ENCODE measurements at regions not wholly inside any gene's neighbourhood (a gene's known extent, or its start where the extent isn't known, plus 50 kb on each side); places are given as distances from the start of the nearest gene placed in this dataset.
"Not testable (repeated sequence)": the region's sequence is repeated elsewhere in the genome, so short reads cannot be mapped to it uniquely, and the experiment has no call there.

- ATAC-seq = no peak
- intact Hi-C loops (cut with DNase I) = no loop called here
- no peak for DNase-seq (ENCODE audit: missing footprints)
Measured at GRCh38 chr5:115469904-115470516, 74.6 kb downstream of the FEM1C start.

DNA sequence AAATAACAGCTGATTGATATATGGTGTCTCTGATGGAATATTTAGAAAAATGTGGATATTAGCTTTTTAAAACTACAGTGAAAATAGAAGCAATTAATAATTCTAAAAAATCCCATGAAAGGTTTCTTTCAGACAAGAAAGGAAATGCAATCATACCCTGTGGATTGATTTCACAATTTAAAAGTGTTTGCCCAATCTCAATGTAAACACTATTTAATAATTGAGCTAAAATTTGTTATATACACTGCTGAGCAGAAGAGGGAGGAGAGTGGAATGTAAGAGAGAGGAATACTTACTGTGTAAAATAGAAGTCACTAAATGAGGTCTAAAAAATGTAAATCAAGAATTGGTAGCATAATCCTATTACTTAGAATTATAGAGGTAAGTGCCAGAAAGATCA is 76.9 kb downstream of the FEM1C start:
- ATAC-seq (no peak), DNase-seq (ENCODE audit: missing footprints) (no peak)
- intact Hi-C loops (cut with DNase I) = no loop called here

DNA sequence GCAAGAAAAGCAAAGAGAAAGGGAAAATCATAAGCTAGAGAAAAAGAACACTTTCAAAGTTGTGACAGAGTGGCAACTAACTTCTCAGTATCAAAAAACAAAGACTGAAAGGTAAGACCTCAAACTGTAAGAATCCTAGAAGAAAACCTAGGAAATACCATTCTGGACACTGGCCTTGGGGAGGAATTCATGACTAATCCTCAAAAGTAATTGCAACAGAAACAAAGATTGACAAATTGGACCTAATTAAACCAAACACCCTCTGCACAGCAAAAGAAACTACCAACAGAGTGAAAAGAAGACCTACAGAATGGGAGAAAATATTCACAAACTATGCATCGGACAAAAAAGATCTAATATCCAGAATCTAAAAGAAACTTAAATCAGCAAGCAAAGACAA is 79.1 kb downstream of the FEM1C start:
- intact Hi-C loops (cut with DNase I) = no loop called here
- ATAC-seq (no peak), DNase-seq (ENCODE audit: missing footprints) (no peak)

DNA sequence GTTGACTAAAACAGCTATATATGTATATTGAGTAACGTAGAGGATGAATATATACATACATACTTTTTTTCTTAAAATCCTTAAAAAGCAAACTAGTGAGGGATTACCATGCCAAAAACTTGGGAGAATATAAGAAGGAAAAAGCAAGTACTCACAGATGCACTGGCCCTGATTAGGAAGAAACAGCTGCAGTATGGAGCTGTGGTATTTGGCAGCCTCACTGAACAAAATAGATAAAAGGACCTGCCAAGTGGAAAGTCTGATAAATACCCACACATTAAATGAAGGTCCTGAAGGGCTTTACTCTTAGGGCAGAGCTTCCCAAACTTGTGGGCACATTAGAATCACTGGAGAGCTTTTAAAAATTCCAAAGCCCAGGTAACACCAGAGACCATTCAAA is 80.6 kb downstream of the FEM1C start:
- DNase-seq (ENCODE audit: missing footprints) (no peak), ATAC-seq (no peak)
- intact Hi-C loops (cut with DNase I) = no loop called here

- ATAC-seq (no peak), DNase-seq (ENCODE audit: missing footprints) (no peak)
- intact Hi-C loops (cut with DNase I) = loop anchor here (2.0 kb wide), 2 partner anchors 83 to 85 kb away; partner anchors contain the start of gene FEM1C
Measured at GRCh38 chr5:115461506-115462290, 82.9 kb downstream of the FEM1C start.

DNA sequence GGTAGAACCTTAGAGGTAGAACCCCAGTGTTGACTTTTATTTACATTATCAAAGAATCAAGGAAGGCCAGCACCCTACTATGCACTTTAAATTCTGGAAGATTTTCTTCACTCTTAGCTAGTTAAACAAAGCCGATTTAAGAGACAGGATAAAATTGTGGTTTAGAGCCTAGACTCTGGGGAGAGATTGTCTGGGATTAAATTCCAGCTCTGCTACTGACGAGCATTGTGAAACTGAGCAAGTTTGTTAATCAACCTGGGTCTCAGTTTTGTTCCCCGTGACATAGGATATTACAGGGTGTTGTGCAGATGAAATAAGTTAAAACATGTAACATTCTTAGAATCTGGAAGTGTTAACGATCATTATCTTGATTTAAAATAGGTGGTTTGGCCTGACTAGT is 83.5 kb downstream of the FEM1C start:
- ATAC-seq = no peak
- intact Hi-C loops (cut with DNase I) = loop anchor here (2.0 kb wide), 2 partner anchors 84 kb away; partner anchors contain the start of gene FEM1C
- no peak for DNase-seq (ENCODE audit: missing footprints)

- intact Hi-C loops (cut with DNase I) = loop anchor here (1.0 to 2.0 kb wide), 3 partner anchors 37 to 84 kb away; partner anchors contain the start of gene FEM1C
- peak; percentile 90 for ATAC-seq
- DNase-seq (ENCODE audit: missing footprints) = peak; percentile 85
Measured at GRCh38 chr5:115460472-115460871, 84.1 kb downstream of the FEM1C start.

GRCh38 chr5:115459855-115460341 is 84.7 kb downstream of the FEM1C start:
- peak; percentile 43 for ATAC-seq
- DNase-seq (ENCODE audit: missing footprints) = no peak
- intact Hi-C loops (cut with DNase I) = loop anchor here (1.0 to 2.0 kb wide), 3 partner anchors 37 to 85 kb away; partner anchors contain the start of gene FEM1C

- DNase-seq (ENCODE audit: missing footprints) (no peak), ATAC-seq (no peak)
- intact Hi-C loops (cut with DNase I) = no loop called here
Measured at GRCh38 chr5:115458416-115458815, 86.2 kb downstream of the FEM1C start.

- DNase-seq (ENCODE audit: missing footprints) (no peak), ATAC-seq (peak; percentile 35)
- intact Hi-C loops (cut with DNase I) = no loop called here
Measured at GRCh38 chr5:115458003-115458409, 86.6 kb downstream of the FEM1C start.

DNA sequence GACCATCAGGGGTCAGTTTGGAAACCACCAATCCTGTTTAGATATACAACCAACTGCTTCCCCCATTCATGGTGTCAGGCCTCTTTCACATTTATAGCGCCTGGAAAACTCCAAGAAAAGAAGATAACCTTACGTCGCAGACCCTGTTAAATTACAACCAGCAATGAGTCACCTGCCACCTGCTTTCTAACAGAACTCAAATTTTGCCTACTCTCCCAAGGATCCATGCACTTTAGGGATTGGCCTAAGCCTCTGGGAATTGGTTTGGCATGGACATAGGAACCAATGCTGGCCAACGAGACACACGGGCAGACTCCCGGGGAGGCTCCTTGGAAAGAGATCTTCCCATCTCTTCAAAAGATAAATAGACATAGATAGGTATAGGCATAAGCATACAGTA is 87.0 kb downstream of the FEM1C start:
- intact Hi-C loops (cut with DNase I) = no loop called here
- DNase-seq (ENCODE audit: missing footprints) = no peak

DNA sequence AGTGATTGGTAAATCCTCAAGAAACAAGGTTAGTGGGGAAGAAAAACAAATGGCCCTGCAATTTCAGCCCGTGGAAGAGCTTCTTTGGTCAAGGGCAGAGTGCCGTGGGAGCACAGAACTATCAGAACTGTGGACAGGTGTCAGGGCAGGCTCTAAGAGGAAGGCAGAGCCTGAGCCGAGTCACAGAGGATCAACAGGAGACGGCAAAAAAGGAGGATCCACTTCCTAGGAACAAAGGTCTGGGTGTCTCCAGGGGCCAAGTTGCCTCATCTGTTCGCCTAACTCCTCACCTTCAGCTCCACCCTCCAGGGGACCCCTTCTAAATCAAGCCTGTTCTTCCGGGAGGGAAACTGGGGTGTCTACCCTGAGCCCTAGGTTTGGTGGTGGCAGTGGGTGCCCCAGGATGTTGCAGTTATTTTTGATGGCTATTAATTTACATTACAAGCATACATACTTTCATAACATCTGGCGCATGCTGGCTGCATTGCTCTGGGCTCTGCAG is 88.0 kb downstream of the FEM1C start:
- intact Hi-C loops (cut with DNase I) = no loop called here
- ATAC-seq (no peak), DNase-seq (ENCODE audit: missing footprints) (no peak)

More for the DNA sequence above, 87.0 kb downstream of the FEM1C start:
- no peak for ATAC-seq

- intact Hi-C loops (cut with DNase I) = no loop called here
- no peak for ATAC-seq
- DNase-seq (ENCODE audit: missing footprints) = no peak
Measured at GRCh38 chr5:115456056-115456455, 88.5 kb downstream of the FEM1C start.

DNA sequence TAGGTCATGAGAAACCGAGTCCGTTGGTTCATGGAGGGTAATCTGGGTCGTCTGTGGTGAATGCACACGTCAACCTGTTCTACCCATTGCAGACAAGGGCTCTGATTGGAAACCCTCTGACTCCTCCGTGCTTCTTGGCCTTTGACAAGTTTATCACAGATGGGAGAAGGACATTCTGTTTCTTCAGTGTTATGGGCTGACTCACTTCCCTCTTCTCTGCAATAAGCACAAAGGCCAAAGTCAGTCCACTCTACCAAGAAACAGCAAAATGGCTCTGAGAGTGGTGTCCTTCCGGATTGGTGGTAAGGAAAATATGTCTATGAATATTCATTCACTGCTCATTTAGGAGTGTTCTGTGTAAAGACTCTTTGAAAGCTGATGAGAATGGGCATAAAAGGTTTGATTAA is 89.3 kb downstream of the FEM1C start:
- intact Hi-C loops (cut with DNase I) = loop anchor here (2.0 kb wide), 1 partner anchor 23 kb away; no protein-coding TSS in a partner anchor
- ATAC-seq = peak; percentile 51
- no peak for DNase-seq (ENCODE audit: missing footprints)

- DNase-seq (ENCODE audit: missing footprints) (no peak), ATAC-seq (no peak)
- intact Hi-C loops (cut with DNase I) = loop anchor here (2.0 kb wide), 1 partner anchor 21 kb away; no protein-coding TSS in a partner anchor
Measured at GRCh38 chr5:115453391-115454095, 91.0 kb downstream of the FEM1C start.

- ATAC-seq (no peak), DNase-seq (ENCODE audit: missing footprints) (no peak)
- intact Hi-C loops (cut with DNase I) = no loop called here
Measured at GRCh38 chr5:115452536-115453235, 91.9 kb downstream of the FEM1C start.

GRCh38 chr5:115452083-115452482 is 92.5 kb downstream of the FEM1C start:
- ATAC-seq (no peak), DNase-seq (ENCODE audit: missing footprints) (no peak)
- intact Hi-C loops (cut with DNase I) = no loop called here

DNA sequence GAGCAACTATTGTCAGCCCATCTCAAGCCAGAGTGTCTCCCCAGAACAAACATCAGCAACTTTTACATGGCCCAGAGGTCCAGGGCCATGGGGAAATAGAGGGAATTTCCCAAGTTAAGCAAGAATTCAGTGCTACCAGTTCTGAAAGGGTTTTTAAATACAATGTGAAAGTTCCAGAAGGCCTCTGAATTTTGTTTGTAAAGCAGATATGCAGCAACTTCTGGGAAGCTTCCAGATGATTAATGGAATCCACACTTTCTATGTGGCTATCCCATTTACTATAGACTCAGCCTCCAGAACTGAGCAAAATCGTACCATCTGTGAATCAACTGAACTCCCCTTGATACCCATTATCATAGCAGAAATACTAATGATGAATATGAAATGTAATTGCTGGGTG is 93.8 kb downstream of the FEM1C start:
- no peak for DNase-seq (ENCODE audit: missing footprints)
- ATAC-seq = peak; percentile 48
- intact Hi-C loops (cut with DNase I) = no loop called here

DNA sequence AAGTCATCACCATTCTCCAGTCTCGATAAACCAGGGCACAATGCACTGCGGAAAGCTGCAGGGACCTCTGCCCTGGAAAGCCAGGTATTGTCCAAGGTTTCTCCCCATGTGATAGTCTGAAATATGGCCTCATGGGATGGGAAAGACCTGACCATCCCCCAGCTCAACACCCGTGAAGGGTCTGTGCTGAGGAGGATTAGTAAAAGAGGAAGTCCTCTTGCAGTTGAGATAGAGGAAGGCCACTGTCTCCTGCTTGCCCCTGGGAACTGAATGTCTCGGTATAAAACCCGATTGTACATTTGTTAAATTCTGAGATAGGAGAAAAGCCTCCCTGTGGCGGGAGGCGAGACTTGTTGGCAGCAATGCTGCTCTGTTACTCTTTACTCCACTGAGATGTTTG is 95.9 kb downstream of the FEM1C start:
- intact Hi-C loops (cut with DNase I); ATAC-seq; DNase-seq (ENCODE audit: missing footprints): not testable (repeated sequence)
